GM21528 (cell line): ENCODE measurements at regions not wholly inside any gene's neighbourhood (a gene's known extent, or its start where the extent isn't known, plus 50 kb on each side); places are given as distances from the start of the nearest gene placed in this dataset.
"Not testable (repeated sequence)": the region's sequence is repeated elsewhere in the genome, so short reads cannot be mapped to it uniquely, and the experiment has no call there.

Experiments
- ATAC-seq: cut with Tn5 transposase; IDR thresholded peaks from one replicate; pipeline ENCODE4 v1.9.1; 2021; ENCODE audit warnings: mild to moderate bottlenecking, moderate library complexity; ENCODE audit not compliant: unreplicated experiment, low FRiP score

- no peak for ATAC-seq
Observed at GRCh38 chr7:153400735-153401593, 641.4 kb downstream of the ACTR3B start.

DNA sequence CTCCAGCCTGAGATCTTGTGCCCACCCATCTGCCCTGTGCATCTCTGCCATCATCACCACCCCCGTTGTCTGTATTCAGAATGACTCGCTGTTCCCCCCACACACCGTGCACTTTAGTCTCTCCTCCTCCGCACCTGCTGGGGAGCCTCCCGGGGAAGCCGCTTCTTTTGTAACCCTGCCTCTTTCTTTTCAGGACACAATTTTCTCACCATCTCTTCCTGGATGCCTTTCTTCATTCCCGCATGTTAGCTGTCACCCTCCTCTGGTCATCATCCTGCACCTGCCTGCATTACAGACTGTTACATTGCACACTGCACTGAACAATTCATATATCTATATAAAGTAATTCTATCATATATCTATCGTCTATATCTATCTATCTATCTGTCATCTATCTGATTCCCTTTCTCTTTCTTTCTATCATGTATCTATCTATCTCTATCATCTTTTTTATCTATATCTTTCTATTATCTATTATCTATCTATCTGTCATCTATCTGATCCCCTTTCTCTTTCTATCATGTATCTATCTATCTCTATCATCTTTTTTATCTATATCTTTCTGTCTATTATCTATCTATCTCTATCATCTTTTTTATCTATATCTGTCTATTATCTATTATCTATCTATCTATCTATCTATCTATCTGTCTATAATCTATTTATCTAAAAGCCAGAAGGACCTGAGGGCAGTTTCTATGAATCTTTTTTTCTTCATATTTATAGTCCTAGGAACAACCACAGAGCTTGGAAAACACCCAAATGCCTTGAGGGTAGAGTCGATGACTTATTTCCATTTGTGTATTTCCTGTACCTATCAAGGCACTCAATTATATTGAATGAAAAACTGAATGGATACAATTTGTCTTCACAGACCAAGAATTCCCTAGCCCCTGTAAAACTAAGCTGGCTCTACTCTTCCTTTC, 642.5 kb downstream of the ACTR3B start:
- ATAC-seq: no peak

DNA sequence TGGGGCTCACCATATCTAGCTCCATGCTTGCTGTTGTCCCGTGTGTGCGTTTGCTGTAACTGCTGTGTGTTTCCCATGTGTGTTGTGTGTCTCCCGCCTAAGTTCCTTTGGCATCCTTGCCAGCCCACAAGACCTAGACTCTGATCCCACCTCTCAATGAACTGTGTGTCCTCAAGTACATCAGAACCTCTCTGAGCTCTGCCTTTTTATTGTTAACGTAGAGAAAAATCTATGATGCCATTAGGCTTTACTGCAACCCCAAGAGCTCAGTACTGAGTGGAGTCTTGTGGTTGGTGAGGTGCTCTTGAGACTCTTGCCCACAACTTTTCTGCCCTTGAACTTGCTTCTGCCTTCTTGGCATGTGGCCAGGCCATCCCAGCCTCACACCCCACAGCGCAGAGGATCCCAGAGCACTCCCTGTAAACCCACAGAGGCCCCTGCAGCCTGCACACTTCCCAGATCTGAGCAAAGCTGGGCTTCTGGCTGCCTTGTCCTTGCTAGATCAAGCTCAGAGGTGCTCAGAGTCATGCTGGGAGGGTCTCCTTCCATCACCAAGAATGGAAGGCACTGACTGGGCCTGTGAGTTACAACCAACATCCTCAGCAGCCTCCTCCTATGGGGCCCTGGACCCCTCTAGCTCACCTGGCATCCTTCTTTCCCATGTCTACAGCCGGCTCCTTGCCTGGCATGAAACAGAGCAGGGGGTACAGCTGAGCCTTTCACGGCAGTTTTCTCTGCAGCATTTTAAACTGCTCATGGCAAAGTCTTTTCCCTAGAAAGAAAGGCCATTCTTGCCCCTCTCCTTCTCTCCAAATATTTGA, 643.4 kb downstream of the ACTR3B start:
- ATAC-seq: no peak

GRCh38 chr7:153404124-153404523, 644.6 kb downstream of the ACTR3B start:
- ATAC-seq: no peak

GRCh38 chr7:153404781-153405279, 645.3 kb downstream of the ACTR3B start:
- no peak for ATAC-seq

GRCh38 chr7:153405704-153406485, 646.3 kb upstream of the DPP6 start:
- ATAC-seq: no peak

DNA sequence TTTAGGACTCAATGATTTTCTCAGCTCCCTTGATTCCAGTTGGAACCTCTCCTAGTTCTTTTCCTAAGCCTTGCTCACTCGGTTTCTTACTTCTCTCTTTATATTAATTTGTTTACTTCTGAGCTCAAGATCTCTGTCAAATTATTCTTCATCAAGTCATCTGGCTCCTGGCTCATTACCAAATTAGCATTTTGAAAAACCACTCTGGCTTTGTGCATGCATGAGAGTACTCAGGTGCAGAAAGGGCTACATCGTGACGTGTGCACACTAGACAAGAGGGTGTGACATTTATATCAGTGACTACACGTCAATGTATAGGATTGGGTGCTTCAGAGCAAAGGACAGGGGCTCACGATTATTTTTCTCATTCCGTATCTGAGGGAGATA, 645.7 kb upstream of the DPP6 start:
- no peak for ATAC-seq

- ATAC-seq: no peak
Observed at GRCh38 chr7:153407291-153408046, 644.7 kb upstream of the DPP6 start.

DNA sequence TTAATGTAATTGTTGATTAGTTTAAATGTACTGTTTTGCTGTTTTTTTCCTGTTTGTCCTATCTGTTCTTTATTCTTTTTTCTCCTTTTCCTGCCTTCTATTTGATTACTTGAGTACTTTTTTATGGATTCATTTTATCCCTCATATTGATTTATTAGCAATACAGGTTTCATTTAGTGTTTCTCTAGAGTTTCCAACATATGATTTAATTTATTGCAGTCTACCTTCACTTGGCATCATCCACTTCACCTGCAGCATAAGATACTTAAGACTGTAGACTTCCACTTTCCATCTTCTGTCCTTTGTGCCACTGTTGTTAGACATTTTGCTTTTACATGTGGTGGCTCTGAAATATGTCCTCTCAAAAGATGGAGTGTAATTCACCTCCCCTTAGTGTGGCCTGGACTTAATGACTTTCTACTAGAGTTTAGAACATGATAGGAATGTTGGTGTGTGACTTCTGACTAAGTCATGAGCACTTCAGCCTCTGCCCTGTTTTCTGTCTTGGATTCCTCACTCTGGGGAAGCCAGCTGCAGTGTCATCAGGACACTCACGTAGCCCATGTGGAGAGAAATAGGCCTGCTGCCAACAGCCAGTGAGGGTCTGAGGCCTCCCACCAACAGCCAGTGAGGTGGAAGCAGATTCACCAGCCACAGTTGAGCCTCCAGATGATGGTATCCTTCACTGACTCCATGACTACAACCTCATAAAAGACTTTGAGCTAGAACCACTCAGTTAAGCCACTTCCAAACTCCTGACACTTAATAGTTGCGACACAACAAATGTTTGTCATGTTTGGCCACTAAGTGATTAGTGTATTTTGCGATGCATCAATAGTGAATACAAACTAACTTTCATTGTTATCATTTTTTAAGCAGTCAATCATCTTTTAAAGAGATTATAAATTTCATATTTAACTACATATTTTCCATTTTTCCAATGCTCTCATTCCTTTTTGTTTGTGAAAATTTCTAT, 643.5 kb upstream of the DPP6 start:
- ATAC-seq: no peak

DNA sequence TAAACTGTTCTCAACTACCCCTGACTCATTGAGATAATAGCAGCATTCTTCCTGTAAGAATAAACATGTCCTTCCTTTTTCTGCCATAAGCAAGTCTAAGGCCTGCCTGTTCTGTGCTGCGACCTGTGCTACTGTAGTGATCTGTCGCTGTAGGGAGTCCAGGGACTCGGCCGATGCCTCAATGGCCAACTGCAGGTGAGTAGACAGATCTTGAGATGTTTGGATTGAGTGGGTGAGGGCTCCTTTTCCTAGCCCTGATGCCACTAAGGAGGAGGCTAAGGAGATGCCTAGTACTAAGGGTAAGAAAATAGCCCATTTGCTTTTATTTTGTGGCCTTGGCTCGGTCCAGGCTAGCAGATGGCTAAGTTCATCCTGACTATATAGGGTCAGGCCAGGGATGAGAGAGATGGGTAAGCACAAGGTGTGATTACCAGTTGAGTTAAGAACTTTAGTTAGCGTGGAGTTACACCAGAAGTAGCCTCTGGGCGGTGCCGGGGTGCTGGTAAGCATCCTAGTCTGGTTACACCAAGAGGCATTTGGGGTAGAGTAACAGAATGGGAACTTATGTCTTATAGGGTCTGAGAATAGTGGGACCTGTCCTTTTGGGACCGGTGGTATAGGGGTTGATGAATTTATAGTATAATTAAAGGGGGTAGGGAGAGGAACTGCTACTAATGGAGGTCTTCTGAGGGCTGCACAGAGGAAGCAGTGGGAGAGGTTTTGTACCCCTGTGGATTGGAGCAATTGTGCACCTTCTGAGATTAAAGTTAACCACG, 642.4 kb upstream of the DPP6 start:
- not testable (repeated sequence) for ATAC-seq

DNA sequence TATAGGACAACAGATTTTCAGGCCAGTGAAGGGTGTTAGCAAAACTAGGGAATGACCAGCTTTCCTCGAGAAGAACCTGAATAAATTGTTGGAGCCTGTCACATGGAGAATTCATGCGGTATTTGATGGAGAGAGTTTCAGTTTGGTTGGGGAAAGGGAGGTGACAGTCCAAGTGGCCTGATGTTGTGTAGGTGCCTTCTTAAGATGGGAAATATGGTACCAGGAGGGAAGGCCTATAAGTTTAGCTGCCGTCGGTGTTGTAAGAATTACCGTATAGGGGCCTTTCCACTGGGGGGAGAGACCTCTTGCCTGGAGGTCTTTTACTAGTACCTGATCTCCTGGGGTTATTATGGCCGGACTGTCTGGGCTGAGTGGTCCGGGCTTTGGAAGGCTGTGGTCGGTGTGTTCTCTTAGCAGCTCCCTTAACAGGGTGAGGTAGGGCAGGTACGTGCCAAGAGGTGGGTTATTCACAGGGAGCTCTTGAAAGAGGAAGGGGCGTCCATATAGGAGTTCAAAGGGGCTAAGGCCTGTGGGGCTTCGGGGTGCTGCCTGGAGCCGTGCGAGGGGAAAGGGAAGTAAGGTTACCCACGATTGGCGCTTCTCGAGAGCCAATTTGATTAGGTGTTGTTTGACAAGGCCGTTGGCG, 641.1 kb upstream of the DPP6 start:
- ATAC-seq: not testable (repeated sequence)

DNA sequence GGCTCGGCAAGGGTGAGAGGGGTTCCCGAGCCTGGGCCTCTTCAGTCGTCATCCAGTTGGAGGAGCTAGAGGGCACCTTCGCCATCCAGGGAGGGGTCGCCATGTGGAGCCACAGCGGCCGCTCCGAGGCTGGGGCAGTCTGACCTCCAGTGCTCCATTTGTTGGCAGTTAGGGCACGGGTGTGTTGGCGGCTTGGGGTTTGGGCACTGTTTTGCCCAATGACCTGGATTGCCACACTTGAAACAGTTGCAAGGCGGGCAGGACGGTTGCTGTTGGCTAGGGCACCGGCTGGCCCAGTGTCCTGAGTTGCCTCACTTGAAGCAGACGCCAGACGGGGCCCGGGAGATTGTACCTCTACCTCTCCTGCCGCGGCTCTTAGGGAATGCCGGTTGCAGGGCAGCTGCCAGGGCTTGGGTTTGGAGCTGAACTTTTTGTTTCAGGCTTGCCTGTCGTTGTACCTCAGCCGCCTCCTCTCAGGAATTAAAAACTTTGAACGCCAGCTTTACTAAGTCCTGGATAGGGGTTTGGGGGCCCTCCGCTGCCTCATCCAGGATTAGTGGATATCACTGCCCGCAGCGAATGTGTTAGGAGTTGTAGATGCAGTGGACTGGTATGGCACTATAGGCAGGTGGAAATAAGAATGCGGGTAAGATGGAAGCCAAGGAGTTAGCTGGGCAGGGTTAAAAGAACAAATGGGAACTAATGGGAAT, 639.9 kb upstream of the DPP6 start:
- not testable (repeated sequence) for ATAC-seq

GRCh38 chr7:153412824-153413198, 639.4 kb upstream of the DPP6 start:
- ATAC-seq: not testable (repeated sequence)

- no peak for ATAC-seq
Observed at GRCh38 chr7:153413199-153413539, 639.0 kb upstream of the DPP6 start.

DNA sequence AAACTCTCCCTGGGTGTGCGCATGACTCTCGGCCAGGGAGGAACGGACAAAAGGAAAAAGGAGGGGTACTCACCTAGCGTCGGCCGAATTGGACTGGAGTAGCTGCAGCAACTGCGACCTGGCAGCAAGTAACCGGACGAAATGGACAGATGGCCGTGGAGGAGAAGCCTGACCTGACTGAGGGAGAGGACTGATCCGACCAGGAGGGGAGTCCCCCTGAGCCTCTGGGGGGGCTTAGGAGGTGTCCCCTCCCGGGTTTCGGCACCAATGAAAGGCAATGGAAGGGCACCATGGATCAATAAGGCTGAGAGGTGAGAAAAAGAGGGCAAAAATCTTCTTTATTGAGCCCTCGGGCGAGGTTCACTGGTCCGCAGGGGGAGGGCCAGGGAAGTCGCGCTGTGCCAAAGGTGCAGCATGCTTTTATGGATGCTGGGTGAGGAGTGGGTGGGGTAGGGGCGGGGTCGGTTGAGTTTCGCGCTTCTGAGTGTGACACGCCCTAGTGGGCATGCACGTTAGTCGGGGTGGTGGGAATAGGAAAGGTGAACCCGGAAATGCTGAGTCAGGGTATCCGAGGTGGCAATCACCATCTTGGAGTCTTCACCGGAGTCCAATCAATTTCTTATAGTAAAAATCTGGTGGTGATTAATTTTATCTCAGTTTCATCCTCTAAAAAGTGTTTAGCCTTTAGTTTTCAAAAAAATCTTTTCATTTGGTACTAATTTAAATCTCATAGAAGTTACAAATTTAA, 638.5 kb upstream of the DPP6 start:
- ATAC-seq: no peak

DNA sequence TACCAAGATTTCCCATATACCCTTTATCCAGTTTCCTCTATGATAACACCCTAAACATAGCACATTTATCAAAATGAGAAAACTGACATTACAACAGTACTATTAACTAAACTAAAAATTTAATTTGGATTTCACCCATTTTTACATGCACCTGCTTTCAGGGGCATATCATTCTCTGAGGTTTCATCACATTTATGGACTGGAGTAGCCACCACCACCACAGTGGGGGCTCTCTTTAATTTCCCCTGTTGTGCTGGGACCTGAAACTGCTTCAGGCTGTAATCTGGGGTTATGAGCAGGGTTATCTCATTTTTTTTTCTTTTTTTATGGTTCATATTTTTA, 637.9 kb upstream of the DPP6 start:
- ATAC-seq: no peak
